ENCODE measurements at regions not wholly inside any gene's neighbourhood (a gene's known extent, or its start where the extent isn't known, plus 50 kb on each side); places are given as distances from the start of the nearest gene placed in this dataset.

- TF ChIP-seq POLR2AphosphoS5 (IDR thresholded peaks at IDR 0.05; ENCODE audit: borderline replicate concordance, low read depth, low read length): no peak
- TF ChIP-seq EZH2 (IDR thresholded peaks at IDR 0.05): no peak
Measured at GRCh38 chr5:143721925-143722324, 90.0 kb upstream of the HMHB1 start.

Measured in SK-N-MC (cell line).